HepG2 (cell line): ENCODE measurements at regions not wholly inside any gene's neighbourhood (a gene's known extent, or its start where the extent isn't known, plus 50 kb on each side); places are given as distances from the start of the nearest gene placed in this dataset.
"Not testable (repeated sequence)": the region's sequence is repeated elsewhere in the genome, so short reads cannot be mapped to it uniquely, and the experiment has no call there.

ENCODE experiments used
- CTCF ChIP-seq: sonication (generic); formaldehyde crosslinking; IDR thresholded peaks from 2 replicates; pipeline ENCODE4 v1.5.0; 2020; ENCODE audit warnings: mild to moderate bottlenecking, missing genetic modification reagents, moderate library complexity
- MYC ChIP-seq: sonication (generic); formaldehyde crosslinking; IDR thresholded peaks from 2 replicates; pipeline ENCODE4 v1.9.0; 2021; ENCODE audit warnings: missing genetic modification reagents, borderline replicate concordance
- PAX8 ChIP-seq: sonication (generic); formaldehyde crosslinking; IDR thresholded peaks from 2 replicates; pipeline ENCODE4 v1.8.0; 2022; ENCODE audit warnings: mild to moderate bottlenecking, missing genetic modification reagents, borderline replicate concordance

- not testable (repeated sequence) for TF ChIP-seq MYC (CRISPR knock-in tag); PAX8; CTCF
These were observed 313.9 kb upstream of the NCKAP5 start for GRCh38 chr2:133882159-133882558.
